Mucosa of descending colon (tissue), 3 donors: ENCODE measurements at regions not wholly inside any gene's neighbourhood (a gene's known extent, or its start where the extent isn't known, plus 50 kb on each side); places are given as distances from the start of the nearest gene placed in this dataset.

Experiments used
- ATAC-seq: fragments of 200-7000 bp; cut with Tn5 transposase; one replicate; pipeline ENCODE4 v1.9.1; 2020; ENCODE audit warnings: mild to moderate bottlenecking, moderate library complexity
- DNase-seq, 3 donors: peaks; one replicate each; pipeline ENCODE4 v3.0.0-alpha.2; 2020
- H3K36me3 ChIP-seq: fragments of 200-600 bp; one replicate; pipeline ENCODE4 v1.8.0; 2021; ENCODE audit warnings: low read depth, mild to moderate bottlenecking
- H3K4me1 ChIP-seq: fragments of 200-600 bp; one replicate; pipeline ENCODE4 v1.8.0; 2021; ENCODE audit warnings: low read depth, mild to moderate bottlenecking
- H3K4me3 ChIP-seq: fragments of 200-600 bp; one replicate; pipeline ENCODE4 v1.8.0; 2021; ENCODE audit warnings: mild to moderate bottlenecking
- H3K9me3 ChIP-seq: fragments of 200-600 bp; one replicate; pipeline ENCODE4 v1.8.0; 2021; ENCODE audit warnings: mild to moderate bottlenecking
- intact Hi-C, 2 donors: fragments of 100-400 bp; cut with DNase I in 1 of 2; cut with micrococcal nuclease in 1 of 2; formaldehyde crosslinking; loops; one replicate each; pipeline versions ENCODE4 v1.11.0 to v1.11.1; 2022; cut with DNase I, micrococcal nuclease
- TF ChIP-seq, protein P1 (sequence below): fragments of 200-600 bp; IDR thresholded peaks from one replicate; pipeline ENCODE4 v1.8.0; 2022; ENCODE audit warnings: antibody characterized with exemption, mild to moderate bottlenecking
- donor health status: DM: no; HTN: no; CAD: no; lungs with moderate emphysema.
- donor health status: DM: no; HTN: no; CAD: no.
- donor health status: DM: no; HTN: yes; CAD: no.

DNA sequence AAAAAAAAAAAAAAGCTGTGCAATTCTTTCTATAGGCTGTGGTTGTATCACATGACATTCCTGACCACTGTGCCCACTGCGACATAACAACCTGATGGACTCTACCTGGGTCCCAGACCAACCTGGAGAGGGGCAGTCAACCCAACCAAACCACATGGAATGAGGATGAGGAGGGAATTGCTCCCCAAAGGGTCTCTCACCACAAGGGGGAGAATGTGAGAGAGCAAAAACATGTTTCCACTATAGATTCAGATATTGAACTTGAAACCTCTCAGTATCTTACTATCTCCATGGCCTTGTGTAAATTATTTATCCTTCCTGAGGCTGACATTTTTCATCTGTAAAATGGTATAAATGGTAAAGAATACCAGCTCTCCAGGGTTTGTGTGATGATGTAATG is 66.9 kb upstream of the SV2C start:
- H3K4me1 ChIP-seq = no peaks in the 10 kb centered on the region
- no peaks in the 10 kb centered on the region for H3K36me3 ChIP-seq
- H3K9me3 ChIP-seq = peaks cover 3% of the 10 kb centered on the region
- ATAC-seq (no peak), DNase-seq (no peak)
- TF ChIP-seq, protein P1, sequence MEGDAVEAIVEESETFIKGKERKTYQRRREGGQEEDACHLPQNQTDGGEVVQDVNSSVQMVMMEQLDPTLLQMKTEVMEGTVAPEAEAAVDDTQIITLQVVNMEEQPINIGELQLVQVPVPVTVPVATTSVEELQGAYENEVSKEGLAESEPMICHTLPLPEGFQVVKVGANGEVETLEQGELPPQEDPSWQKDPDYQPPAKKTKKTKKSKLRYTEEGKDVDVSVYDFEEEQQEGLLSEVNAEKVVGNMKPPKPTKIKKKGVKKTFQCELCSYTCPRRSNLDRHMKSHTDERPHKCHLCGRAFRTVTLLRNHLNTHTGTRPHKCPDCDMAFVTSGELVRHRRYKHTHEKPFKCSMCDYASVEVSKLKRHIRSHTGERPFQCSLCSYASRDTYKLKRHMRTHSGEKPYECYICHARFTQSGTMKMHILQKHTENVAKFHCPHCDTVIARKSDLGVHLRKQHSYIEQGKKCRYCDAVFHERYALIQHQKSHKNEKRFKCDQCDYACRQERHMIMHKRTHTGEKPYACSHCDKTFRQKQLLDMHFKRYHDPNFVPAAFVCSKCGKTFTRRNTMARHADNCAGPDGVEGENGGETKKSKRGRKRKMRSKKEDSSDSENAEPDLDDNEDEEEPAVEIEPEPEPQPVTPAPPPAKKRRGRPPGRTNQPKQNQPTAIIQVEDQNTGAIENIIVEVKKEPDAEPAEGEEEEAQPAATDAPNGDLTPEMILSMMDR = no peak
- H3K4me3 ChIP-seq = no peak overlapping the region
- intact Hi-C loops = no loop called here

- Histone ChIP-seq H3K9me3 (peaks cover 3% of the 10 kb centered on the region), H3K4me1 (no peaks in the 10 kb centered on the region), H3K36me3 (no peaks in the 10 kb centered on the region), H3K4me3 (no peak overlapping the region)
- no peak for DNase-seq
- intact Hi-C loops = no loop called here
- ATAC-seq = no peak
- TF ChIP-seq, protein P1 = no peak
Measured at GRCh38 chr5:76014005-76014404, 69.2 kb upstream of the SV2C start.

DNA sequence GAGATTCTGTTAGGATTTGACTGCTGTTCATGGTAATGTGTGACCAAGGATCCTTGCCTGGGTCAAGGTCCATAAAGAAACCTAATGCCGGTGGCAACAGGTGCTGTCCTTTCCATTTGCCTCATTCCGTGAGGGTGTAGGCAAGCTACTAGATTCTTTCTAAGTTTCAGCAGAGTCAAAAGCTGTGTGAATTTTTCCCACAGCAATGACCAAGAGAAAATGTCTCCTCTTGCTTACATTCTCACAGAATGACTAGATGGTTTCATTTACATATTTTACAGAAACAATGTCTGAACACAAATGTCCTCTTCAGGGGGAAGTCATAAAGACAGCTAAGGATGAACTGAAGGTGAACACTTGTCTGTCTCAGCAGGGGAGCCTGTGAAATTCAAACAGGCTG is 75.3 kb upstream of the SV2C start:
- no peak for DNase-seq

GRCh38 chr5:76000582-76000981 is 82.6 kb upstream of the SV2C start:
- peaks cover 2% of the 10 kb centered on the region for H3K9me3 ChIP-seq
- no peaks in the 10 kb centered on the region for H3K36me3 ChIP-seq
- H3K4me3 ChIP-seq = no peak overlapping the region
- TF ChIP-seq, protein P1 = no peak
- H3K4me1 ChIP-seq = no peaks in the 10 kb centered on the region
- ATAC-seq (no peak), DNase-seq (no peak)
- intact Hi-C loops = no loop called here

More for the DNA sequence above, 75.3 kb upstream of the SV2C start:
- intact Hi-C loops = no loop called here
- Histone ChIP-seq H3K4me1 (no peaks in the 10 kb centered on the region), H3K4me3 (no peak overlapping the region), H3K36me3 (no peaks in the 10 kb centered on the region), H3K9me3 (peaks cover 3% of the 10 kb centered on the region)
- ATAC-seq = no peak
- TF ChIP-seq, protein P1 = no peak

DNA sequence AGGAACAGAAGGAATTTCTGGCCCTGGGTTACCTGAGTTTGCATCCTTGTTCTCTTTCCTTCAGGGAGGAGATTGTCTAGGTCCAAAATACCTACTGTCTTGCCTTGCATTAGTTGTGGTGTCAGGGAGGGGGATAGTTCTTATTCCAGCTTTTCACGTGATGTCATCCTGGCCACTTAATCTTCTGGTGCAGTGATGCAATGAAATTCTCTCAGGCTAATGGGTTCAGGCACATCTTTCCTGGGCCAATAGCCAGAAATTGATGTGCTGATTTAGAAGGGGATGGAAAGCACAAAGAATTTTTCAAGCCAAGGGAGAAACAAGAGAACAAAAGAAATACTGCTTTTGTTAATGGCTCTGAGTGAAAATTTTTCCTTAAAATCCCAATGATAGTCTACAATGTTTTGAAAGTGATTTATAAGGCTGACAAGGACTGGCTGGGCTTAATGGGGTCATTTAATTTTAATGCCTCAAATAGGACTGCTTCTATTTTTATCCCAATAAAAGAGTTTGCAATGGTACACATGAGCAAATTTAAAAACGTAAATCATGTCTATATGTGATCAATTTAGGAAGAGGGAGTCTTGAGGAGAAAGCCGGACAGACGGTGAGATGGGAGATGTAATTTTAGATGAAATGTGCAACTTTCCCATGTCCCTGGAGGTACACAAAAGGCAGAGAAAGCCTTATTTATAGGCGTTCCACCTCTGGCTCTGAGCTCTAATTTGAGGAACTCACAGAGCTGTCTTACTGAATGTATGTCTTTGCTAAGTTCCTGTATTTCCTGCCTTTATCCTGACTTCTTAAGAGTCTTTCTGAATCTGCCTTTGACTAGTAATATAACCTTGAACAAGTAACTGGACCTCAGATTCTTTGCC is 89.3 kb upstream of the SV2C start:
- Histone ChIP-seq H3K4me3 (no peak overlapping the region), H3K9me3 (peaks cover 2% of the 10 kb centered on the region), H3K36me3 (no peaks in the 10 kb centered on the region), H3K4me1 (no peaks in the 10 kb centered on the region)
- TF ChIP-seq, protein P1 = no peak
- intact Hi-C loops = no loop called here
- ATAC-seq (no peak), DNase-seq (no peak)
